Activated B cell treated with CpG ODN at 0.5 μM for 24 hours (primary cell): ENCODE measurements at regions not wholly inside any gene's neighbourhood (a gene's known extent, or its start where the extent isn't known, plus 50 kb on each side); places are given as distances from the start of the nearest gene placed in this dataset.

ENCODE experiments used
- ATAC-seq: fragments of 200-7000 bp; cut with Tn5 transposase; one replicate; pipeline ENCODE4 v1.10.0; 2021; ENCODE audit warnings: low read depth, mild to moderate bottlenecking, moderate library complexity
- CTCF ChIA-PET: fragments of 350-600 bp; sonication (Branson Sonifier 250); formaldehyde crosslinking; loops from one replicate; lab custom pipeline; 2021; ENCODE audit warnings: antibody characterized with exemption; lab: Charles Lee
- POLR2A ChIA-PET: fragments of 350-600 bp; sonication (Branson Sonifier 250); formaldehyde crosslinking; loops from one replicate; lab custom pipeline; 2021; ENCODE audit warnings: antibody characterized with exemption; lab: Charles Lee
- DNase-seq: peaks from one replicate; pipeline ENCODE4 v3.0.0; 2022
- H3K27ac Mint-ChIP-seq: one replicate; pipeline ENCODE4 v1.8.0; 2020; ENCODE audit warnings: mixed read lengths
- H3K27me3 Mint-ChIP-seq: one replicate; pipeline ENCODE4 v1.8.0; 2021; ENCODE audit warnings: mixed read lengths
- H3K36me3 Mint-ChIP-seq: one replicate; pipeline ENCODE4 v1.8.0; 2021; ENCODE audit warnings: low read depth, mixed read lengths
- H3K4me1 Mint-ChIP-seq: one replicate; pipeline ENCODE4 v1.8.0; 2021; ENCODE audit warnings: mixed read lengths
- H3K4me3 Mint-ChIP-seq: one replicate; pipeline ENCODE4 v1.8.0; 2020; ENCODE audit warnings: mild to moderate bottlenecking, mixed read lengths
- H3K9me3 Mint-ChIP-seq: one replicate; pipeline ENCODE4 v1.8.0; 2020; ENCODE audit warnings: mixed read lengths
- CTCF ChIP-seq: fragments of 200-600 bp; IDR thresholded peaks from one replicate; pipeline ENCODE4 v1.8.0; 2022; ENCODE audit warnings: antibody characterized with exemption, mild to moderate bottlenecking
- intact Hi-C: fragments of 100-400 bp; cut with micrococcal nuclease; formaldehyde crosslinking; loops from one replicate; pipeline ENCODE4 v1.15.1; 2024

DNA sequence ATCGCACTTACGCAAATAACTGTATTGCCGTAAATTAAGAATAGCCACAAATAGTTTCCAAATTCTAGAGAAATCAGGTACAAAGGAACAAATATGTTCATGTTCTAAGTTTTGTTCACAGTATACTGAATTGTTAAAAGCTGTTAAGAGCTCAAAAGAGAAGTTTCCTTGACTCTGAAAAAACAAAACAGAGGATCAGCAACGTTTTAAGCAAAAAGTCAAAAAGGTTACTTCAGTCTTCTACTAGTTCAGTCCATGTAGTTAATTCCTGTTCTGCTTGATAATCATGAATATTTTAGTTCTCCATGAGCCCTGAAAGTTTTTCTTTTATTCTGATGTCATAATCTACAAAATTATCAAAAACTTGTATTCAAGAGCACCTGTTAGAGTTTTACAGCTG lies 128.6 kb upstream of the MAST4 start:
- ChIA-PET CTCF (no interaction called here), POLR2A (no interaction called here)
- Mint-ChIP-seq H3K9me3 (peaks cover 7% of the 10 kb centered on the region), H3K4me3 (no peak overlapping the region), H3K36me3 (no peaks in the 10 kb centered on the region), H3K27ac (no peak overlapping the region), H3K4me1 (peaks cover 14% of the 10 kb centered on the region), H3K27me3 (peaks cover 5% of the 10 kb centered on the region)
- ATAC-seq (no peak), DNase-seq (no peak)
- intact Hi-C loops = no loop called here
- TF ChIP-seq CTCF = no peak

- no peaks in the 10 kb centered on the region for H3K36me3 Mint-ChIP-seq
- no peak overlapping the region for H3K27ac Mint-ChIP-seq
- DNase-seq = no peak
- ChIA-PET POLR2A (no interaction called here), CTCF (no interaction called here)
- intact Hi-C loops = loop anchor here (5.0 kb wide), 1 partner anchor 83 kb away; no protein-coding TSS in a partner anchor
- H3K9me3 Mint-ChIP-seq = peaks cover 7% of the 10 kb centered on the region
- H3K4me1 Mint-ChIP-seq = peaks cover 15% of the 10 kb centered on the region
- H3K27me3 Mint-ChIP-seq = no peaks in the 10 kb centered on the region
- no peak for ATAC-seq
- H3K4me3 Mint-ChIP-seq = no peak overlapping the region
- no peak for TF ChIP-seq CTCF
Measured at GRCh38 chr5:66469684-66470083, 126.5 kb upstream of the MAST4 start.

GRCh38 chr5:66472010-66472409 lies 124.2 kb upstream of the MAST4 start:
- Mint-ChIP-seq H3K4me1 (peaks cover 15% of the 10 kb centered on the region), H3K36me3 (no peaks in the 10 kb centered on the region), H3K4me3 (no peak overlapping the region), H3K9me3 (peaks cover 2% of the 10 kb centered on the region), H3K27ac (peak overlapping the region; percentile 5), H3K27me3 (no peaks in the 10 kb centered on the region)
- CTCF ChIA-PET = interaction anchor here (0.7 to 1.7 kb wide), 3 partner anchors 114 to 285 kb away, joined by 3 to 9 read pairs (median 8); no protein-coding TSS in a partner anchor
- no peak for TF ChIP-seq CTCF
- intact Hi-C loops = loop anchor here (1.0 to 5.0 kb wide), 4 partner anchors 80 to 285 kb away; partner anchors contain the start of gene MAST4
- DNase-seq (no peak), ATAC-seq (peak; percentile 85)
- POLR2A ChIA-PET = no interaction called here

DNA sequence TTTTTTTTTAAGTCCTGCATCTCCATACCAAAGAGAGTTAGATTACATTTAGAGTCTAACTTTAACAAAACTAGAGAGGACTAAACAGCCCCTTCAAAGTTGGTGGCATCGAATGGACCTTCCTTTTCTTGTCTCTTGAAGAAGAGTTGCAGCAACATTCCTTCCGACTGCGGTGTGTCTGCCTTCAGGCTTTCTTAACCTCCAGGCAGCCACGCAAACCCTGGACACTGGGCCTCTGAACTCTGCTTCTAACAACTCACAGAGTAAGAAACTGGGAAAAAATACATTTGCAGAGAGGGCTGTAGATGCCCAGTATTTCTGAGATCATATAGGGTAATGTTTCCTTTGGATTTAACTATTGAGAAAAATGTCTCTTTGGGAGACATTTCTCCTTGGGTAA lies 120.5 kb upstream of the MAST4 start:
- DNase-seq (no peak), ATAC-seq (no peak)
- Mint-ChIP-seq H3K36me3 (no peaks in the 10 kb centered on the region), H3K27me3 (no peaks in the 10 kb centered on the region), H3K27ac (no peak overlapping the region), H3K9me3 (no peaks in the 10 kb centered on the region), H3K4me3 (no peak overlapping the region), H3K4me1 (peaks cover 15% of the 10 kb centered on the region)
- intact Hi-C loops = no loop called here
- ChIA-PET POLR2A (no interaction called here), CTCF (no interaction called here)
- TF ChIP-seq CTCF = no peak

DNA sequence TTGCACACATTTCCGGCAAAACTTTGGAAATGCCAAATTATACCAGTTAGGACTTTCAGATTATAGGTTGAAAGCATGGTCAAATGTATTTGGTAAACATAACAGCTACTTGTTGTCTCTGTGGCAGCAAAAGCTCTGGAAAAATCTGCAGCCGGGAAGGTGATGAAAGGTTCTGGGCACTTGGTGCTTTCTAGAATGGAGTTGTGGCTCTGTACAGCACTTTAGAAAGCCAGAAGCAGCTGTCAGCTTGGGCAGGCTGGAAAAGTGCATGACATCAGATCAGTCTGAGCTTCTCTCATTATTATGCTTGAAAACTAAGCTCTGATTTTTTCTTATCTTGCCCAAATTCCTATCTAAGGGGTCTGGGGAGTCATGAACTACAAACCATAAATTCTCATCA lies 118.6 kb upstream of the MAST4 start:
- Mint-ChIP-seq H3K27ac (no peak overlapping the region), H3K4me3 (no peak overlapping the region), H3K36me3 (no peaks in the 10 kb centered on the region), H3K9me3 (peaks cover 10% of the 10 kb centered on the region), H3K27me3 (no peaks in the 10 kb centered on the region), H3K4me1 (peaks cover 1% of the 10 kb centered on the region)
- CTCF ChIA-PET = no interaction called here
- ATAC-seq (no peak), DNase-seq (no peak)
- TF ChIP-seq CTCF = no peak
- intact Hi-C loops = no loop called here
- POLR2A ChIA-PET = no interaction called here
